ENCODE measurements at regions not wholly inside any gene's neighbourhood (a gene's known extent, or its start where the extent isn't known, plus 50 kb on each side); places are given as distances from the start of the nearest gene placed in this dataset.
"Not testable (repeated sequence)": the region's sequence is repeated elsewhere in the genome, so short reads cannot be mapped to it uniquely, and the experiment has no call there.

DNA sequence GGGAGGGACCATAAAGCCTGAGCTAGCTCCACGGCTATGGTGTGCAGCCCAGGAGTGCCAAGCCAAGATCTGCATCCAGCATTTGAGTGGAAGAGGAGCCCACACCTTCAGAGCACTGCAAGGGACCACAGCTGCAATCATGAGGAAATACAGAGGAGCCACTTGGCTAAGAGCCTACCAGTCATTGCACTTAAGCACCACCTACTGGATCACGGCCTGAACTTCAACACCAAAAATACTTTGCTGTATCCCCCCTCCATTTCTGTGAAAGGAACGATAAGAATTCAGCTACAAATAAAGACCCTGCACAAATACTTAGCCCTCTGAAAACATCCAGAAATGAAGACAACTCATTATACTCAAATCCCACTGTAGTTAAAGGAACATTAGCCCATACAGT, 545.3 kb downstream of the TSN start:
- no peak for DNase-seq (ENCODE audit: low read depth)

DNA sequence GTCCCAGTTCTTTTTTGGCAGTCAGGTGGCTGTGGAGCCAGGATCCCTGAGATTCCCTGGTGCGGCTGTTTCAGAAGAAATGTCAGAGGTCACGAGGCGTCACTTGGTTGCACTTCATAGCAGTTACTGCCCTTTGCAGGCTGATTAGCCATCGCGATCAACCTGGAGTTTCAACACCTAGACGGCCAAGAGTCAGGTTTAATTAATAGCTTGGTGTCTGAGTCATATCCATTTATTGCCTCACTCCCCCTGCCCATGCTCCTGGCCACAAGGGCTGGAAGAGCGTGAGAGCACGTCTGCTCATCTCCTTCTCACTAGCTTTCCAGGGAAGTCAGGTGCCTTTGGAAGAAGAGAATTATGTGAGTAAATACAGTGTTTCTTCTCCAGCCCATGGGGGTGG, 552.3 kb downstream of the TSN start:
- DNase-seq (ENCODE audit: low read depth), result no peak

DNA sequence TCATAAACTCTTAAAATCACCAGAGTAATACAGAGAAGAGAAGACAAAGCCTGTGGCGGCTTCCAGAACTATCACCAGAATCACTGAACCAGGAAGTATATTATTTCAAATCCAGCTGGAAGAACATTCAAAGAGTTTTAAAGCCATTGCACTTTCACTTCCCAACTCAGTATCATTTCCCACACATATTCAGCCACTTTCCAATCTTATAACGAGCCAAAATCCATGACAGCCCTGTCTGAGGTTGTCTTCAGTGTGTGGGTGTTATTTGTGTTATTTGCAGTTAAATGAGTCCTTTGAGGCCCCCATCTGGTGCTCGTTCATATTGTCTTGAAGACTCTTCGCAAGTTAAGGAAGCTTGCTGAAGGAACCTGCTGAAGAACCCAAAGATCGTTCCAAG, 559.9 kb downstream of the TSN start:
- no peak for DNase-seq (ENCODE audit: low read depth)

DNA sequence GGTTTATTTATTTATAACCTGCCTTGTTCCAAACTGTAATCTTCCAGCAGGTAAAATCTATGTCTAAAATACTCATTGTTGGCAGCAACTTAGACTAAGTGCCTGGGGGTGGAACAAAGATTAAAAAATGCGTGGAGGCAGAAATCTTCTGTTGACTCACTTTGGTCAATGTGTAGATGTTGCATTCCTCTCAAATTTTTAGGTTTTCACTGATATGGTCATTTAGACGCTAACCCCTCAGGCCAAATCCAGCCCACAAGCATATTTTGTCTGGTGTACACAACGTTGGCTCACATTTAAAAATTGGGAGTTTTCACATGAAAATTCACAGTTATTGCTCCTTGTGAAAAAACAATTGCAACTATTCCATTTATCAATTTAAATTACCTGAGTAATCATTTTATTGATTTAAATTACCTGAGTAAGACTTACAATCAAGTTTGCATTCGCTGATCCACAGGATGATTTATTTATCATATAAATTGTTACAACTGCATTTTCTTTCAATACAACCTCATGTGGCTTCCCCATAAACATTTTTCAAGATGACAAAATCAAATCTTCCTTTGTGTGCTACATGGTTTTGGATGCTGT, 564.2 kb downstream of the TSN start:
- DNase-seq (ENCODE audit: low read depth), result no peak

DNA sequence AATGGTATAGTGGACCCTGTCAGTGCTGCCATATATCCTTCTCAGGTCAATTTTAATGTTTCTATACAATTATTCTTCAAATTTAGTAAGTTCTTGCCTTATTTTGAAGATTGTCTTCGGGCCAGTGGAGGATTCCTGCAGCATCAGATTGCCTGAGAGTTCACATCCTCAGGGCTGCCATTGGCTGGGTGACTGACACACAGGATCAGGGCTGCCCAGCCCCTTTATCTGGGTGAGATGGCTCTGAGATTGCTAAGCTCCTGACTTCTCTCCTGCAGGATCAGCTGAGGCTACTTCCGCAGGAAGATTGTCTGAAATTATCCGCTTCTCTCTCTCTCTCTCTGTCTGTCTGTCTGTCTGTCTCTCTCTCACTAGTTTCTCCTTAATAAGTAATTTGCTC, 567.4 kb downstream of the TSN start:
- DNase-seq (ENCODE audit: low read depth), result no peak

DNA sequence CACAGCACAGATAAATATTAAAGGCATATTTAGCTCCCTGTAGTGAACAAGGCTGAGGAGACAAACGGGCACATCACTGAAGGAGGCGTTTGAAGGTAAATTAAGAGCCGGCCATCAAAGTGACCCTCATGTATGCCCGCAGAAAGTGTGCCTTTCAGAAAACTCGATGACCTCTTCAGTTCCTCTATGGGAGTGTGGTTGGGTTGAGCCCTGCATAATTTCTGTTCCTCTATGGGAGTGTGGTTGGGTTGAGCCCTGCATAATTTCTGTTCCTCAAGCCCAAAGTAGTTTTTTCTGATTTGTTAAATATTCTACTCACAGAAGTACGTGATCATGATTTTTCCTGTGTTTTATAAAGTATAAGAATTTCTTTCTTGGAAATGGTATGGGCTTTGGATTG, 568.5 kb downstream of the TSN start:
- DNase-seq (ENCODE audit: low read depth), result no peak

DNA sequence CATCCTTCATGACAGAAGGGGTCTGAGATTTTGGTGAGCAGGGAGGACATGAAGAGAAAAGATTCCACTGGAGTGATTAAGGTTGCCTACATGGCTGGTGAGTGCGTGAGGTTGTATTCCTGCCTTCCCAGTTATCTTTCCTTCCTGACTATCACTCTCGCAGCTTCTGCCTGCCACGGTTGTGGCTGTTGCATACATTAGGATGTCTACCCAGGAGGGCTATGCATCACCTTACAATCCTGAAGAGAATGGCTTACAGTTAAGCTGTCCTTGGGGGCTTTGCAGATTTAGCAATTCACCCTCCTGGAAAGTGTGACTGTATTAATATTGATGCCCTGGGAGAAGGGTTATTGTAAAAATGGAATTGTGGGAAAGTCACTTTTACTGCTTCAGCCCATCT, 571.0 kb downstream of the TSN start:
- DNase-seq (ENCODE audit: low read depth), result no peak

DNA sequence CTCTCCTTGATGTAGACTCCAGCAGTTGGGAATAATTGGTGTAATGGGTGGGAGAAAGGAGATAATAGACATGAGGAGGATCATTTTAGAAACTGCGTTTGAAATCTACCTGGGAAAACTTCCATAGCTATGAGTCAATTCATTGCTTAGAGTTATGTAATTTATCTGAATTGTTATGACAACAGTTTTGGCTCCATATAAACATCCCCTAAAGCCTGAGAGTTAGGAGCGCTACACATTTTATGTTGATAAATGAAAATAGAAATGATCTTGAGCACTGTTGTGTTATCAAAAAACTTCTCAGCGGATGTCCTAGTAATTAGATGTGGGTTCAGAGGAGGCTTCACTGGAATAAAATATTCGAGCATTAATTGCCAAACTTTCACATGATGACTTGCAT, 573.4 kb downstream of the TSN start:
- DNase-seq (ENCODE audit: low read depth), result no peak

DNA sequence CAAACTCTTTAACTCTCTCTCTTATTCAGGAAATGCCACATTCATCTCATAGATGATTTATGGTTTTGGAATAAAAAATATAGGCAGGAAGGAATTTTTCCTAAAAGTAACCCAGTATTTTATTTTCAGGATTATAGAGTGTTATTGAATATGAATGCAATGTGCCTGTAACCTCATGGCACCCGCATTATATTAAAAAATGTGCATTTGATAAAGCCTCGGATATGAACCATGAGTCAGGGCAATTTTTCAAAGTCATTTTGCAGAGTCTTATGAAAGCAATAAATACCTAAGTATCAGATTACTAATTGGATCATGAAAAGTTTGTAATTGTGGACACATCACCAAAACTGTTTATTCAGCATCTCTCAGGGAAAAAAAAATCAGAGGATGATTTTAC, 573.8 kb downstream of the TSN start:
- DNase-seq (ENCODE audit: low read depth), result no peak

DNA sequence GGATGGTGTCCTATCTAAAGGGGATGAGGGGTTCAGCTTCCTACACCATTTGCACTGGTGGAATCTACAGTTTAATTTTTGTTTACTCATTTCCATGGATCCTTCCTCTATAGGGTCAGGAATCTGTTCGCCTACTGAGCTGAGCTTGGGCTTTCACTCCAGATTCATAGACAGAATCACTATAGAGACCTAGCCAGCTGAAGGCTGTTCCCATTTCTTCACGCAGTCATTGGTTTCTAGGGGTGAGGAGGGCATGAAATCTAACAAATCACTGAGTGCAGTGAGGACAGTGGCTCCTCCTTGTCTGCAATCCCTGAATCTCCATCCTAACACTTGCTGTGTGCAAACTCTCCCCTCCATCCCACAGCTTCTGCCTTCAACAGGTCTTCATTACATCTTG, 578.5 kb downstream of the TSN start:
- DNase-seq (ENCODE audit: low read depth), result no peak

DNA sequence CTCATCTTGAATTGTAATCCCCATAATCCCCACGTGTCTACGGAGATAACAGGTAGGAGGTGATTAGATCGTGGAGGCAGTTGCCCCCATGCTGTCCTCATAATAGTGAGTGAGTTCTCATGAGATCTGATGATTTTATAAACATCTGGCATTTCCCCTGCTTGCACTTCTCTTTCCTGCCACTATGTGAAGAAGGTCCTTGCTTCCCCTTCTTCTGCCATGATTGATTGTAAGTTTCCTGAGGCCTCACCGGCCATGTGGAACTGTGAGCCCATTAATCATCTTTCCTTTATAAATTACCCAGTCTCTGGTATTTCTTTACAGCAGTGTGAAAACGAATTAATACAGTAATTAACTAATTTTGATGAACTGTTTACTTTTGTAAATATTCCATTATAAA, 582.5 kb downstream of the TSN start:
- no peak for DNase-seq (ENCODE audit: low read depth)

DNA sequence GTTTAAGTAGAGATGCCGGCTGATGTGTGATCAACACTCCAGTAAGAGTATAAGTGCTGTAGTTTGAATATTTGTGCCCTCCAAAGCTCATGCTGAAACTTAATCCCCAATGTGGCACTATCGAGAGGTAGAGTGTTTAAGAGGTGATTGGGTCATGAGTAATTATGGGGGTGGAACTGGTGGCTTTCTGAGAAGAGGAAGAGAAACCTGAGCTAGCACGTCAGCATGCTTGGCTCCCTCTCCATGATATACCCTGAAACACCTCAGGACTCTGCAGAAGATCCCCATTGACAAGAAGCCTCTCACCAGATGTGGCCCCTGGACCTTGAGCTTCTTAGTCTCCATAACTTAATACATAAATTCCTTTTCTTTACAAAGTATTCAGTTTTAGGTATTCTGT, 584.8 kb downstream of the TSN start:
- no peak for DNase-seq (ENCODE audit: low read depth)

DNA sequence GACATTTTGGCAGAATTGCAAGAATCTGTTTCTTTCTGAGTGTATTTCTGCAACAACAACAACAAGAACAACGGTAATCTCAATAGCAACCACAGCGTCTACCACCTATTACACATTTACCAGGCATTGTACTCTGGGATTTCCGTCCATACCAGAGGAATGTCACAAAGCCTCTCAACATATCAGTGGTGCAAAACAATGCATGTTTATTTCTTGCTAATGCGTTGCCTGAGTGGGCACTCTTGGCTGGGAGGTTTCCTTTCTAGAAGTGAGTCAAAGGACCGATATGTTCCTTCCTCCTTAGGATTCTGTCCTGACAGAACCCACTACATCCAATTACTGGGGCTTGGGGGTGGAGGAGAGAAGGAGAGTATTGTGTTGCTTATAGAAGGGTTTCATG, 585.6 kb downstream of the TSN start:
- DNase-seq (ENCODE audit: low read depth), result no peak

DNA sequence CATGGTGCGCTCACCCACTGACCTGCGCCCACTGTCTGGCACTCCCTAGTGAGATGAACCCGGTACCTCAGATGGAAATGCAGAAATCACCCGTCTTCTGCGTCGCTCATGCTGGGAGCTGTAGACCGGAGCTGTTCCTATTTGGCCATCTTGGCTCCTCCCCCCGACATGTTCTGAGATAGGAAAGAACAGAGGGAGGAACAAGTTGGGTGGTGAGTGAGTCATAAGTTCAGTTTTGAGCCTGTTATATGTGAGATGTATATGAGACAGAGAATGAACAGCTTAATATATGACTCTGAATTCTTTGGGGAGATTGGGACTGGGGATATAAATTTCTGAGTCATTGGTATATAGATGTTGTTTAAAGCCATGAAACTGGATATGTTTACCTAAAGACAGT, 596.7 kb downstream of the TSN start:
- not testable (repeated sequence) for DNase-seq (ENCODE audit: low read depth)

DNA sequence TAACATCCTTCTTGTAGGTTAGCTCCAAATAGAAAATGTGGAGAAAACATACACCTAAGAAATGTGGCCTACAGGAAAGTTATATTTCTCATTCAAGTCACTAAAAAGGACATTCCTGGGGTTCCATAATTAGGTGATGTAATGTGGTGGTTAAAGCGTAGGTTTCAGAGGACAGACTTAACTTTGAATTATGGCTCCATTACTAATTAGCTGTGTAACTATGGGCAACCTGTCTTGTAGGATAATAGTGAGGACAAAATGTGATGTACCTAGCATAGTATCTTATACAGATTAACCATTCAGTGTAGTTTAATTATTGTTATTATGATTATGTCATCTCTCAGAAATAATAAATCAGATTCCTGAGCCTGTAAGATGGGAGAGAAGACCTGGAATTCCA, 602.5 kb downstream of the TSN start:
- no peak for DNase-seq (ENCODE audit: low read depth)

DNA sequence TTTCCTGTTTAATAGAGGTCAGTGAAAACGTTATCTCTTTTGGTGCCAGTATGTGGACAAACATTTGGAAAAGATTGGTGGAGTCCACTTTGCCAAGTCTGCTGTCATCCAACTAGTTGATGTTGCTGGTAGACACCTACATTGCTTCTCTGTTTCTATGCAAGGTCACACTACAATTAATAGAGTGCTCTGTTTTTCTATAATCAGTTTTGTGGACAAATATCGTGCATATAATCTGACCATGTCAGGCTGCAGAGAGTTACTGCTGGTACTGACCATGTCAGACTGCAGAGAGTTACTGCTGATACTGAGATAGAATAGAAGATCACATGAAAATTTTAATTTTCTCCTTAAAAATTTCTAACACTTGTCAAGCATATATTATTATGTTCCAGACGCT, 603.3 kb downstream of the TSN start:
- no peak for DNase-seq (ENCODE audit: low read depth)

DNA sequence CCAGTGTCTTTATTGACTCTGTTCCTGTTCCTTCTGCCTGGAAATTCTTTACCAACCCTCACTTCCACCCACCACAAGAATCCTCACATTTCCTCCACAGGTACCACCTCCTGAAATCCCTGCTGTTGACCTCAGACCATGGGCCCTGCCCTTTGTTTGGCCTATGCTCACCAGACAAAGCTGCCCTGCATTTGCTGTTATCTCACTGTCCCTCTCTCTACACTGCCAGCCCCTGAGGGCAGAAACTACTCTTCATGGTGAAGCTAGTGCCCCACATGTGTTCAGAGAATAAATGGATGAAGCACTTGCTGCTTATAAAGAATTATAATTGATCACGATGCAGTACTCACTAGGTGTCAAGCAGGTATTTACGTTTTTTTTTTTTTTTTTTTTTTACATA, 608.4 kb downstream of the TSN start:
- DNase-seq (ENCODE audit: low read depth), result no peak

DNA sequence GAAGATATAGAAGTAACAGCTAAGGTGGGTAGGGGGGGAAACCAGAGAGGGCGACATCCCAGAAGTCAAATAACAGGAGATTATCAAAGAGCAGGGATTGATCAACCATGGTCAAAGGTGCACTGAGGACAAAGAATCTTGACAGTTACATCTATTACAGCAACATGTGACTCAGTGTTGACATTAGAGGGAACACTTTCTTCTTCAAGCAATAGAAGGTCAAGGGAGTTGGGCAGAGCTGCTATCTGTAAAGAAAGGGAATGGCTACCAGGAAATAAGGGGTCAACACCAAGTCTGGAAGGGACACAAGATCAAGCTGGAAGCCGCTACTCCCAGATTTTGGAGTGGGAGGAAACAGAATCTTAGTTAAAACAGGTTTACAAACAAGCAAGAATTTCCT, 611.0 kb downstream of the TSN start:
- no peak for DNase-seq (ENCODE audit: low read depth)

DNA sequence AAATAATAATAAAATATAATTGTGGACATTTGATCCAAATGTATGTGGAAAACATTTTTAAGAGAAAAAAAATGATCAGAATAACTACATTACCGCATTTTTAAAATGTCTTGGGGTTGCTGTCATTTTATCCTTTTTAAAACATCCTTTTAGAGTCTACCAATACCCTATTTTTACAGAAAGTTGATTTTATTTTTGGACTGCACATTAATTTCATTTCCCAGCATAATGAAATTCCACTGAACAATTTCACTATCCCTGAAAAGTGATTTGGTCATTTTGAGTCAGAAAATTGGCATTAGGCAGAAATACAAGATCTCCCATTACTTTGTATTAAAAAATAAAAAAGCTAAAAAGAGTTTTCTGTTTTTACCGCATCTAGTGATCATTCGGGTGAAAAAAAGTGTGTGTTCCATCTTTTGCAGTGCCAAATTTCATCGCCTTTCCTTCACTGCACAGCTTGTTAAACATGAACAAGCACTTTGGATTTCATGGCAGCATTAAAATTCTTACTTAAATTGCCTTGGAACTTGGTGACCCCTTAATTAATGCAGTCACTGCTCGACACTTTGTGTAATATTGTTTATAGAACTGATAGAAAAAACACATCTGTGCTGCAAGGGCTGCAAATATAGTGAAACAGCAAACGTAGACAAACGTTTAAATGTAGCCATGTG, 611.7 kb downstream of the TSN start:
- no peak for DNase-seq (ENCODE audit: low read depth)

DNA sequence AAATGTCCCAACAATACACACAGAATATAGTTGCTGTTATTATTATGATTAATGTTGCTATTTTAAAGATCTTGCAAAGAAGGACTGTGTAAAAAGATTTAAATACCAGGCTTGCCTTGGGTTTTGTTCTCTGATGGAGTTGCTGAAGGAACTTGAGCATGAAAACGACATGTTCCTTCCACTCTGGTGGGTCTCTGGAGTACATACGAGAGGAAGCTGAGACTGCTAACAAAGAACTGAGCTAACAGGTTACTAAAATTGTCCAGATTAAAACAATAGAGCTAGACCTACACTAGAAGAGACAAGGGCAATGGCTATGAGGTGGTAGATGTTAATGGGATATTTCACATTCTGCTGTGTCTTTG, 612.2 kb downstream of the TSN start:
- no peak for DNase-seq (ENCODE audit: low read depth)

DNA sequence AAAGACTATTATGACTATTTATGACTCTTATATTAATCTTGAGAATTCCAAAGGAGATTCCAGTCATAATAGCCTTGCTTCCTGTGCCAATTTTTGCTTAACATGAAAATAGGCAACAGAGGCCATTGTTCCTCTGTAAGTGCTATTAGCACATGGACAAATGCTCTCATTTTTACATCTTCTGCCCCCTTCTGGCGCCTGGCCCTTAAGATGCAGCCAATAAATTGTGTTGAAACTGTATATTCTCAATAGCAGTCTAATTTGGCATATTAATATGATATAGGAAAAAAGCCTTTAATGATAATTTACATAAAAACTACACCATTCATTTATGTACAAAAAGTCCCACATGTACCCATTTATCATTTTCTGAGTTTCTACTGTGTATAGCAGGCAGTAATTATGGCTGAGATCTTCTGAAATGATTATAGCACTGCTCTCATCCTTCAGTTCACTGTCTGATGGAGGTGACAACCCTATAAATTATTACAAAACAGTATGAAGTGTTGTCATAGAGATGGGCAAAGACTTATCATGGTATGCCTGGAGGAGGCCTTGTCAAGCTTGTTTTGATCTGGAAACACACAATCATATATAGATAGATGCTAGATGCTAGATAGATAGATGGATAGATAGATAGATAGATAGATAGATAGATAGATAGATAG, 613.3 kb downstream of the TSN start:
- no peak for DNase-seq (ENCODE audit: low read depth)

DNA sequence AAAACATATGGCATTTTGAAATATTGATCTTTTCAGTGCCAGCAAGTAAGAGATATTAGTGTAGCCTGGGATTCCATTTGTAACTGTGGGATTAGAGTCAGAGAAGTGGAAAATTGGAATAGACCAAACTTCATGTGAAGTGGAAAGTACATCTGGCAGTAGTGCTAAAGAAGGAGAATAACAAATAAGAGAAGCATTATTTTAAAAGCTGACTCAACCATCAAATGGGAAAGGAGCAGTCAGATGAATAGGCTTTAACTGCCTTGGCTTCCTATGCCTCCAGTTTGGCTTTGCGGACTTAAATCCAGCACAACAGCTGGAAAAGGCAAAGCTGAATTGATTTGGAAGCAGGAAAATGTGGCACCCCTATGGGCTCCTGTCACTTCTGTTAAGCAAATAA, 623.1 kb downstream of the TSN start:
- no peak for DNase-seq (ENCODE audit: low read depth)

DNA sequence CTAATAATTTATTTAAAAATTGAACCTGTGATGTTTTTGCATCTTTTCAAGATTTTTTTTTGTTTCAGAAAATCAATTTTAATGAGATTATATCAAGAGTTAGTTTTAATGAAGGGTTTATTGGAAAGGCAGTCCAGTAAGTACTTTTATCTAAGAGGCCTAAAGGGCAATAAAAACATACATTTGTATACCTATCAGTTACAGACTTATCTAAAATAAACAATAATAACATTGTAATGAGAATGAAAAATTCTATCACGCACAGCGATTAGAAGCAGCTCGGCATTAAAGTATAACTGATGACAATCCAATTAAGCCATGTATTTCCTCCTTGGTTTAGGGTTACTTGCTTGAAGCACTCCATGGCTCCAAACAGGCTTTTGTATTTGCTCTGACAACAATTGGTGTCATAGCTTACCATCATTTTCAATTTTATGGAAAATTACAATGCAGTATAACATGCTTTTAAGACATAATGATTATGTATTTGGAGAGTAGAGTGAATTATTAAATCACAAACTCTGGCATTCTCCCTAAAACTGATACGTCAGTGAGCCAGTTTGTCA, 629.4 kb downstream of the TSN start:
- no peak for DNase-seq (ENCODE audit: low read depth)

All from LHCN-M2 (cell line).